SU-DHL-6 (cell line): ENCODE measurements at regions not wholly inside any gene's neighbourhood (a gene's known extent, or its start where the extent isn't known, plus 50 kb on each side); places are given as distances from the start of the nearest gene placed in this dataset.

ENCODE experiments used
- H2AFZ ChIP-seq: fragments of 200-600 bp; sonication (generic); 2 replicates; pipeline ENCODE4 v1.6.1; 2014; ENCODE audit warnings: low read depth, mild to moderate bottlenecking, moderate library complexity, mixed read lengths, antibody characterized with exemption, low read length; ENCODE audit not compliant: severe bottlenecking
- H3F3A ChIP-seq: fragments of 200-600 bp; shearing (Covaris generic); 2 replicates; pipeline ENCODE4 v1.6.0; 2016; ENCODE audit warnings: antibody characterized with exemption, mild to moderate bottlenecking; ENCODE audit not compliant: insufficient read depth
- H3K27ac ChIP-seq: fragments of 200-600 bp; sonication (generic); 2 replicates; pipeline ENCODE4 v1.5.1; 2016; ENCODE audit warnings: low read depth, mild to moderate bottlenecking, low read length, moderate library complexity, mixed read lengths
- H3K27me3 ChIP-seq: fragments of 200-600 bp; sonication (generic), shearing (Covaris generic); 2 replicates; pipeline ENCODE4 v1.6.0; 2014; ENCODE audit warnings: mild to moderate bottlenecking, low read length
- H3K36me3 ChIP-seq: fragments of 200-600 bp; sonication (generic); 2 replicates; pipeline ENCODE4 v1.6.1; 2014; ENCODE audit warnings: mild to moderate bottlenecking, low read length, mixed read lengths
- H3K4me2 ChIP-seq: fragments of 300-600, 200-600 bp; shearing (Covaris generic), sonication (generic); 2 replicates; pipeline ENCODE4 v1.6.0; 2014; ENCODE audit warnings: low read length, low read depth, mild to moderate bottlenecking; ENCODE audit not compliant: poor library complexity, severe bottlenecking
- H3K4me3 ChIP-seq: fragments of 200-600 bp; sonication (generic); 2 replicates; pipeline ENCODE4 v1.5.1; 2014; ENCODE audit warnings: antibody characterized with exemption, low read length, mild to moderate bottlenecking, mixed read lengths; ENCODE audit not compliant: insufficient read depth, poor library complexity, severe bottlenecking
- H3K79me2 ChIP-seq: fragments of 200-600 bp; sonication (generic); 2 replicates; pipeline ENCODE4 v1.6.1; 2014; ENCODE audit warnings: mild to moderate bottlenecking, low read length, moderate library complexity; ENCODE audit not compliant: insufficient read depth
- H3K9ac ChIP-seq: fragments of 200-600 bp; sonication (generic); 2 replicates; pipeline ENCODE4 v1.7.0; 2014; ENCODE audit warnings: mild to moderate bottlenecking, low read length
- H3K9me2 ChIP-seq: fragments of 200-600 bp; sonication (generic); replicated peaks from 2 replicates; pipeline ENCODE4 v1.6.1; 2014; ENCODE audit warnings: low read length; ENCODE audit not compliant: insufficient read depth
- H3K9me3 ChIP-seq: fragments of 200-600 bp; sonication (generic); 2 replicates; pipeline ENCODE4 v1.6.1; 2014; ENCODE audit warnings: low read length, mixed read lengths; ENCODE audit not compliant: insufficient read depth
- H4K20me1 ChIP-seq: fragments of 200-600 bp; sonication (generic); 2 replicates; pipeline ENCODE4 v1.6.1; 2014; ENCODE audit warnings: low read depth, mild to moderate bottlenecking, antibody characterized with exemption, low read length, moderate library complexity, mixed read lengths
- EZH2phosphoT487 ChIP-seq: fragments of 200-600 bp; sonication (generic), shearing (Covaris generic); conservative IDR thresholded peaks from 2 replicates; pipeline ENCODE4 v1.6.1; 2018; ENCODE audit warnings: mild to moderate bottlenecking, antibody characterized with exemption, low read length, moderate library complexity, mixed read lengths
- TF ChIP-seq, protein P1 (sequence below): fragments of 200-600 bp; sonication (generic); IDR thresholded peaks from one replicate; pipeline ENCODE4 v1.5.1; 2017; ENCODE audit warnings: antibody characterized with exemption, mild to moderate bottlenecking, low read length, moderate library complexity; ENCODE audit not compliant: insufficient read depth, poor library complexity, severe bottlenecking

DNA sequence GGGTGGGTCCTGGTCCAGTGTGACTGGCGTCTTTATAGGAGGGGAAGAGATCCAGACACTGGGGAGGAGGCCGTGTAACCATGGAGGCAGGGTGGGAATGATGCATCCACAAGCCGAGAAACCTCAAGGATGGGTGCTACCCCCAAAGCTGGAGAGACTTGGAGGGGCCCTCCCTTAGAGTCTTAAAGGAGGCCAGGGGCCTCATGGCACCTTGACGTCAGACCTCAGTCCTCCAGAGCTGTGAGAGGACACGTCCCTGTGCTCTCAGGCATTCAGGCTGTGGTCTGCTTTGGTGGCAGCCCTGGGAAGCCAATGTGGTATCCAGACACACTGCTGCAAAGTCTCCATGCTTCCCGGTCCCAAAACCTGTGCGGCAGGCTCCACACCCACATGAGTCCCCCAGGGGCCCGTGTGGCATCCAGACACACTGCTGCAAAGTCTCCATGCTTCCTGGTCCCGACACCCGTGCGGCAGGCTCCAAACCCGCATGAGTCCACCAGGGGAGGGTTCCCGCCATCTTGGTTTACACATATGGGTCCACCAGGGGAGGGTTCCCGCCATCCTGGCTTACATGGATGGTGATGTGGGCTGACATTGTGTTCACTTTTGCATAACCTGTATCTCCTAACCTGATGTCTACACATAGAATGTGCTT lies 278.0 kb downstream of the SMOC2 start:
- TF ChIP-seq, protein P1, sequence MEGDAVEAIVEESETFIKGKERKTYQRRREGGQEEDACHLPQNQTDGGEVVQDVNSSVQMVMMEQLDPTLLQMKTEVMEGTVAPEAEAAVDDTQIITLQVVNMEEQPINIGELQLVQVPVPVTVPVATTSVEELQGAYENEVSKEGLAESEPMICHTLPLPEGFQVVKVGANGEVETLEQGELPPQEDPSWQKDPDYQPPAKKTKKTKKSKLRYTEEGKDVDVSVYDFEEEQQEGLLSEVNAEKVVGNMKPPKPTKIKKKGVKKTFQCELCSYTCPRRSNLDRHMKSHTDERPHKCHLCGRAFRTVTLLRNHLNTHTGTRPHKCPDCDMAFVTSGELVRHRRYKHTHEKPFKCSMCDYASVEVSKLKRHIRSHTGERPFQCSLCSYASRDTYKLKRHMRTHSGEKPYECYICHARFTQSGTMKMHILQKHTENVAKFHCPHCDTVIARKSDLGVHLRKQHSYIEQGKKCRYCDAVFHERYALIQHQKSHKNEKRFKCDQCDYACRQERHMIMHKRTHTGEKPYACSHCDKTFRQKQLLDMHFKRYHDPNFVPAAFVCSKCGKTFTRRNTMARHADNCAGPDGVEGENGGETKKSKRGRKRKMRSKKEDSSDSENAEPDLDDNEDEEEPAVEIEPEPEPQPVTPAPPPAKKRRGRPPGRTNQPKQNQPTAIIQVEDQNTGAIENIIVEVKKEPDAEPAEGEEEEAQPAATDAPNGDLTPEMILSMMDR: no peak
- TF ChIP-seq EZH2phosphoT487: no peak
- Histone ChIP-seq H3K36me3 (no peaks in the 10 kb centered on the region), H3K4me3 (no peak overlapping the region), H3F3A (no peaks in the 10 kb centered on the region), H3K9ac (no peak overlapping the region), H3K9me2 (no peaks in the 10 kb centered on the region), H4K20me1 (no peaks in the 10 kb centered on the region), H2AFZ (no peak overlapping the region), H3K9me3 (no peaks in the 10 kb centered on the region), H3K27me3 (no peaks in the 10 kb centered on the region), H3K4me2 (no peak overlapping the region), H3K79me2 (no peaks in the 10 kb centered on the region), H3K27ac (no peak overlapping the region)
